Endothelial cell of hepatic sinusoid (primary cell): ENCODE measurements at regions not wholly inside any gene's neighbourhood (a gene's known extent, or its start where the extent isn't known, plus 50 kb on each side); places are given as distances from the start of the nearest gene placed in this dataset.

Experiments used
- in situ Hi-C: cut with HindIII; loops from 2 replicates; pipeline ENCODE4 v1.10.0; 2017; ENCODE audit warnings: low sequenced_read_pairs

GRCh38 chr22:22976033-22976922 lies 88.7 kb downstream of the IGLL5 start:
- in situ Hi-C loops = no loop called here

- in situ Hi-C loops = no loop called here
Measured at GRCh38 chr22:22977479-22978200, 90.0 kb downstream of the IGLL5 start.

DNA sequence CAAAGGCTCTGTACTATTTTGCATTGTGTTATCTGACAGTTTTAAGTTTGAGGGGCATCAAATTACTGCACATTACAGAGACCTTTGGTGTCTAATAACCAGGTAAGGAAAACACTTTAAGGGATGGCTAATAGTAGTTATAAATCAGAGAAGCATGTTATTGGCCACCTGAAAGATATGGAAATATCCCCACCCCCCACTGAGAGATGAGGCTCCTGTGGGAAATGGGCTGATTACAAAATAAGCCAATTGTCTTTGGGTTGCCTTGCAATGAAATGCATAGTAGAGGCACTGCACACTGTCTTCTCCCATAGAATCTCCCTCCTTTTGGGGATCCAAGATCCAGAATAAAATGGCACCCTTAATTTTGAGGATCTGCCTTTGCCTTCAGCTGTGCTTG lies 91.0 kb downstream of the IGLL5 start:
- in situ Hi-C loops = no loop called here

DNA sequence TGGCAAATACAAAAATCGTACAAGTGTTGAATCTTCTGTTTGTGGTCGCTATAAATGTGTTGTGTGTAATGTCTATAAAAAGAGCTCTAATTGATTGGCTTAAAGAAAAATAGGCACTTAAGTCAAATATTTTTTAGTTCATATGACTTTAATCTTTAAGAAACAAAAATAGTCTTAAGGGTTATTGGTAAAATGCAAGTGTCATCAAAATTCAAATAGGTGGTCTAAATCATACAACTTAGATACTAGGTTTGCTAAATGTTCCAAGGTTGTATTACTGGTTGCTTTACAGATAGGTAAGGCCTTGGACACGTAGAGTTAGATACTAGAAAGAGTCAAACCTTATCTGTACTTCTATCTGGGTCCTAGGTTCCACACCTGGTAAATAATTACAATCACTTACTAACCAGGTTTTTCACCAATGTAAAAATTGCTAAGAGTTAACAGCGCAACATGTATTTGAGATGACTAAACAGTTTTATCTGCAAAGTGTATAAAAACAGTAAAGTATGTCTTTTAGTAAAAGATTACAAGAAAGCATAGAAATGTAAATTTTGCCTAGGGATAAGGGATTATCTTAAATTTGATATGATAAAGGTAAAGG lies 91.1 kb upstream of the GNAZ start:
- in situ Hi-C loops = no loop called here

GRCh38 chr22:22979954-22980353 lies 90.4 kb upstream of the GNAZ start:
- in situ Hi-C loops = no loop called here

GRCh38 chr22:22981670-22982571 lies 88.4 kb upstream of the GNAZ start:
- in situ Hi-C loops = no loop called here

DNA sequence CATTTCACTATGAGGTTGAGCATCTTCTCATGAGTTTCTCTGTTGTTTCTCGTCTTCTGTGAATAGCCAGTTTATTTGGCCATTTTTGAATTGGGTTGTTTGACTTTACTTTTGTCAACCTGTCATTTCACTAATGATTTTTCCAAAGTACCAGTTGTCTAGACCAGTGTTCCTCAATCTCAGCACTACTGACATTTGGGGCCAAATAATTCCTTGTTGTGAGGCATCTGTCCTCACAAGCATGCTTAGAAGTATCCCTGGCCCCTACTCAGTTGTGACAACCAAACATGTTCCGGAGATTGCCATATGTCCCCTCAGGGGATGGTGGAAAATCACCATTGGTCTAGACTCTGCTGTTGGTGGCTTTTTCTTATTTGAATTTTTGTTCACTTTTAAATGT lies 87.7 kb upstream of the GNAZ start:
- in situ Hi-C loops = no loop called here

- in situ Hi-C loops = no loop called here
Measured at GRCh38 chr22:22983123-22983522, 87.2 kb upstream of the GNAZ start.

- in situ Hi-C loops = no loop called here
Measured at GRCh38 chr22:22983816-22984215, 86.5 kb upstream of the GNAZ start.

GRCh38 chr22:22984967-22985366 lies 85.4 kb upstream of the GNAZ start:
- in situ Hi-C loops = no loop called here

GRCh38 chr22:22986008-22986407 lies 84.3 kb upstream of the GNAZ start:
- in situ Hi-C loops = no loop called here

DNA sequence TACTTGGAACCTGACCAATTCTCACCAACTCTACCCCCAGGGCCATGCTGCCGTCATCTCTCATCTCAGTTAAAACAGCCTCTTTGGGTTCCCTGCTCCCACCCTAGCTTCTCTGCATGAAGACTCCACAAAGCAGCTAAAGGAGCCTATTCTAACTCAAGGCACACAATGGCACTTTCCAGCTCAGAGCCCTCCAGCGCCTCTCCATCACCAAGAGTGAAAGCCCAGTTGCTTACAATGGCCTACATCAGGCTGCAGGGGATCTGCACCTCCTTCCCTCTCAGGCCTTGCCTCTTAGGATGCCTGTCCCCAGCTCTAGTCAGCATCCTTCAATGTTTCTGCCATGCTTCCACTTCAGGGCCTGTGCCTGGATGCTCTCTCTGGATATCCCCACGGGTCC lies 83.7 kb upstream of the GNAZ start:
- in situ Hi-C loops = no loop called here

- in situ Hi-C loops = no loop called here
Measured at GRCh38 chr22:22988150-22988549, 82.2 kb upstream of the GNAZ start.

GRCh38 chr22:22988785-22989184 lies 81.5 kb upstream of the GNAZ start:
- in situ Hi-C loops = no loop called here

DNA sequence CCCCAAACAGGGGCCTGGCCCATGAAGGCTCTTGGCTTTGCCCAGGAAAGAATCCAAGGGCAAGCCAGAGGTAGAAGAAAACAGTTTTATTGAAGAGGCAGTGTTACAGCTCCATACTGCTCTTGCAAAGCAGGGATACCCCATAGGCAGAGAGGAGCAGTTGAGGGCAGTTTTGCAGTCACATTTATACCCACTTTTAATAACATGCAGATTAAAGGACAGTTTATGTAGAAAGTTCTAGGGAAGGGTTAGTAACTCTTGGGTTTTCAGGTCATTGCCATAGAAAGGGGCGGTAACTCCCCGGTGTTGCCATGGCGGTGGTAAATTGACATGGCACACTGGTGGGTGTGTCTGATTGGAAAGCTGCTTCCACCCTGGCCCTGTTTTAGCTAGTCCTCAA lies 80.5 kb upstream of the GNAZ start:
- in situ Hi-C loops = loop anchor here (5.0 kb wide), 1 partner anchor 58 kb away; no protein-coding TSS in a partner anchor

DNA sequence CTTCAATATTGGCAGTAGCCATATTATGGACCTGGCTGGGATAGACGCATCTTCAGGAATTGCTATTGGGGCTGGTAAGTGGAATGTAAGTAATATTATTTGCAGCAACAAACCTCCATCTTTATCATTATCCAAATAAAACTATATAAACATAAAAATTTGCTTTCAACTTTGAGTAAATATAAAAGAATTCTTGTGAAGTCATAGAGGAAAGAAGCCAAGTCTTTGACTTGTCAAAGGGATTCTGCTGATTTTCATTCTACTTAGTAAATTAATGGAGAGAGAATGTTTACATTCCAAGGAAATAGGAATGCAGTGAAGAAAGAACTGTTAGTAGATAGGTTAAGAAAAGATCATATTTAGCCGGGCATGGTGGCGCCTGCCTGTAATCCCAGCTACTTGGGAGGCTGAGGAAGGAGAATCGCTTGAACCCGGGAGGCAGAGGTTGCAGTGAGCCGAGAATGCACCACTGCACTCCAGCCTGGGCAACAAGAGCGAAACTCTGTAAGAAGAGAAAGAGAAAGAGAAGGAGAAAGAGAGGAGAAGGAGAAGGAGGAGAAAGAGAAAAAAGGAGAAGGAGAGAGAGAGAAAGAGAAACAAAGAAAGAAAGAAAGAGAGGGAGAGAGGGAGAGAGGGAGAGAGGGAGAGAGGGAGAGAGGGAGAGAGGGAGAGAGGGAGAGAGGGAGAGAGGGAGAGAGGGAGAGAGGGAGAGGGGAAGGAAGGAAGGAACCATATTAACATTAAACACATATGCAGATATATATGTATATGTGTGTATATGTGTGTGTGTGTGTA lies 79.4 kb upstream of the GNAZ start:
- in situ Hi-C loops = loop anchor here (5.0 kb wide), 1 partner anchor 59 kb away; no protein-coding TSS in a partner anchor

GRCh38 chr22:22992474-22992873 lies 77.8 kb upstream of the GNAZ start:
- in situ Hi-C loops = loop anchor here (5.0 kb wide), 1 partner anchor 60 kb away; no protein-coding TSS in a partner anchor

DNA sequence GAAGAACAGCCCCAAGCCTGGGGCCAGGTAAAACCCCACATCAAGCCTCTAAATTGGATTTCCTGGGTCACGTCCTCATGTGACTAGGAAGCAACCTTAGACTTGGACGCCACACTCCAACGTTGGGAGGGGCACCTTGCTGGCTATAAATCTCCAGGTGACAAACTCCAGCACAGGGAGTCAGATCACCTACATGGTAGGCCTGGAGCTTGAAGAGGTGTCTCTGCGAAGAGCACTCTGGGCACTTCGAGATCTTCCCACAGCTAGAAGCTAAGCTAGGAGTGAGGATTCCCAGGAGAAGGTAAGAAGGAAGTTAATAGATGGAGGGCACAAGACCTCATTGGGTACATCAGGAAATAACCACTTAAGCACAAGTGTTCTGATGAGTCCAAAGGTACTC lies 77.1 kb upstream of the GNAZ start:
- in situ Hi-C loops = loop anchor here (5.0 kb wide), 1 partner anchor 61 kb away; no protein-coding TSS in a partner anchor

- in situ Hi-C loops = no loop called here
Measured at GRCh38 chr22:22995166-22995565, 75.2 kb upstream of the GNAZ start.
